Peyer's patch (tissue), 4 donors: ENCODE measurements at regions not wholly inside any gene's neighbourhood (a gene's known extent, or its start where the extent isn't known, plus 50 kb on each side); places are given as distances from the start of the nearest gene placed in this dataset.

Source experiments
- DNase-seq, 3 donors: peaks; one replicate each; pipeline ENCODE4 v3.0.0-alpha.2; 2017 to 2019
- H3K27ac ChIP-seq, 4 donors: fragments of 200-600 bp; sonication (generic); one replicate each; pipeline ENCODE4 v1.5.1; 2016 to 2019
- H3K27me3 ChIP-seq, 2 donors: fragments of 200-600 bp; sonication (generic); one replicate each; pipeline ENCODE4 v1.5.1; 2019
- H3K36me3 ChIP-seq, 3 donors: fragments of 200-600 bp; sonication (generic); one replicate each; pipeline ENCODE4 v1.5.1; 2016 to 2019
- H3K4me1 ChIP-seq, 4 donors: fragments of 200-600 bp; sonication (generic); one replicate each; pipeline ENCODE4 v1.5.1; 2016 to 2019
- H3K4me3 ChIP-seq, 4 donors: fragments of 200-600 bp; sonication (generic); 1 replicate in 3 of 4; 2 replicates in 1 of 4; pipeline ENCODE4 v1.5.1; 2016 to 2019; ENCODE audit warnings: mild to moderate bottlenecking in 1 of 4
- H3K9me3 ChIP-seq, 4 donors: fragments of 200-600 bp; sonication (generic); one replicate each; pipeline ENCODE4 v1.5.1; 2016 to 2019; ENCODE audit warnings: mild to moderate bottlenecking in 1 of 4
- CTCF ChIP-seq, 6 experiments: fragments of 450-650 bp in 4 of 6; fragments of 200-600 bp in 2 of 6; sonication (generic) in 1 of 6; IDR thresholded peaks; one replicate each; pipeline ENCODE4 v1.5.1; 2017 to 2019; ENCODE audit warnings: antibody characterized with exemption in 6 of 6, mild to moderate bottlenecking in 3 of 6, moderate library complexity in 1 of 6
- POLR2A ChIP-seq, 2 donors: fragments of 450-650 bp; IDR thresholded peaks; one replicate each; pipeline ENCODE4 v1.5.1; 2017; ENCODE audit warnings: antibody characterized with exemption in 2 of 2, mild to moderate bottlenecking in 2 of 2, moderate library complexity in 2 of 2

- no peak for DNase-seq
- TF ChIP-seq CTCF (IDR thresholded peaks at IDR 0.05), result no peak
- TF ChIP-seq POLR2A (IDR thresholded peaks at IDR 0.05), result no peak
- Histone ChIP-seq H3K27me3 (no peaks in the 10 kb centered on the region), H3K9me3 (no peaks in the 10 kb centered on the region), H3K36me3 (no peaks in the 10 kb centered on the region), H3K4me3 (no peak overlapping the region), H3K27ac (no peak overlapping the region), H3K4me1 (no peaks in the 10 kb centered on the region)
These were observed 168.1 kb downstream of the SNAPC1 start for GRCh38 chr14:61930101-61930857.

- DNase-seq, result no peak
- no peaks in the 10 kb centered on the region for H3K9me3 ChIP-seq
These were observed 170.8 kb downstream of the SNAPC1 start for GRCh38 chr14:61932974-61933373.

GRCh38 chr14:61934385-61934784, 172.2 kb downstream of the SNAPC1 start:
- Histone ChIP-seq H3K9me3 (no peaks in the 10 kb centered on the region), H3K4me3 (no peak overlapping the region), H3K27ac (no peak overlapping the region), H3K4me1 (no peaks in the 10 kb centered on the region), H3K36me3 (no peaks in the 10 kb centered on the region), H3K27me3 (no peaks in the 10 kb centered on the region)
- TF ChIP-seq POLR2A (IDR thresholded peaks at IDR 0.05) (no peak), CTCF (IDR thresholded peaks at IDR 0.05) (no peak)
- no peak for DNase-seq

More at GRCh38 chr14:61932974-61933373, 170.8 kb downstream of the SNAPC1 start:
- TF ChIP-seq POLR2A (IDR thresholded peaks at IDR 0.05) (no peak), CTCF (IDR thresholded peaks at IDR 0.05) (no peak)
- no peaks in the 10 kb centered on the region for H3K27me3 ChIP-seq
- H3K4me1 ChIP-seq, result no peaks in the 10 kb centered on the region
- H3K4me3 ChIP-seq, result no peak overlapping the region
- H3K36me3 ChIP-seq, result no peaks in the 10 kb centered on the region
- H3K27ac ChIP-seq, result no peak overlapping the region

GRCh38 chr14:61939776-61940175, 177.6 kb downstream of the SNAPC1 start:
- TF ChIP-seq CTCF (IDR thresholded peaks at IDR 0.05) (no peak), POLR2A (IDR thresholded peaks at IDR 0.05) (no peak)
- no peaks in the 10 kb centered on the region for H3K36me3 ChIP-seq
- no peaks in the 10 kb centered on the region for H3K9me3 ChIP-seq
- no peak overlapping the region for H3K4me3 ChIP-seq
- DNase-seq, result no peak
- no peaks in the 10 kb centered on the region for H3K27me3 ChIP-seq
- no peaks in the 10 kb centered on the region for H3K4me1 ChIP-seq
- no peak overlapping the region for H3K27ac ChIP-seq

GRCh38 chr14:61940666-61941420, 178.6 kb downstream of the SNAPC1 start:
- no peak for DNase-seq
- no peak overlapping the region for H3K27ac ChIP-seq

More at GRCh38 chr14:61940666-61941420, 178.6 kb downstream of the SNAPC1 start:
- Histone ChIP-seq H3K4me3 (no peak overlapping the region), H3K9me3 (no peaks in the 10 kb centered on the region), H3K4me1 (no peaks in the 10 kb centered on the region), H3K27me3 (no peaks in the 10 kb centered on the region), H3K36me3 (no peaks in the 10 kb centered on the region)
- TF ChIP-seq CTCF (IDR thresholded peaks at IDR 0.05) (no peak), POLR2A (IDR thresholded peaks at IDR 0.05) (no peak)
